Gastroesophageal sphincter (tissue), 4 donors: ENCODE measurements at regions not wholly inside any gene's neighbourhood (a gene's known extent, or its start where the extent isn't known, plus 50 kb on each side); places are given as distances from the start of the nearest gene placed in this dataset.

Experiments used
- ATAC-seq: fragments of 150-250 bp; one replicate; pipeline ENCODE4 v1.9.1; 2016; ENCODE audit warnings: mild to moderate bottlenecking, moderate library complexity
- H3K27ac ChIP-seq, 4 donors: fragments of 200-600 bp; sonication (generic) in 3 of 4; 1 replicate in 3 of 4; 2 replicates in 1 of 4; pipeline ENCODE4 v1.5.1; 2016 to 2019
- H3K27me3 ChIP-seq: fragments of 200-600 bp; sonication (generic); one replicate; pipeline ENCODE4 v1.5.1; 2019
- H3K36me3 ChIP-seq, 2 donors: fragments of 200-600 bp; sonication (generic); one replicate each; pipeline ENCODE4 v1.5.1; 2019; ENCODE audit warnings: control low read depth in 1 of 2
- H3K4me1 ChIP-seq, 3 donors: fragments of 200-600 bp; sonication (generic); 1 replicate in 2 of 3; 2 replicates in 1 of 3; pipeline ENCODE4 v1.5.1; 2016 to 2019; ENCODE audit warnings: control low read depth in 2 of 3
- H3K4me3 ChIP-seq, 2 donors: fragments of 200-600 bp; sonication (generic); one replicate each; pipeline ENCODE4 v1.5.1; 2019; ENCODE audit warnings: mild to moderate bottlenecking in 1 of 2, moderate library complexity in 1 of 2
- H3K9me3 ChIP-seq, 3 donors: fragments of 200-600 bp; sonication (generic); one replicate each; pipeline ENCODE4 v1.5.1; 2017 to 2019; ENCODE audit warnings: control low read depth in 2 of 3
- EP300 ChIP-seq: sonication (generic); formaldehyde crosslinking; IDR thresholded peaks from one replicate; pipeline ENCODE4 v1.6.1; 2017; ENCODE audit warnings: antibody characterized with exemption, mild to moderate bottlenecking
- POLR2A ChIP-seq, 2 donors: fragments of 450-650 bp; IDR thresholded peaks; one replicate each; pipeline ENCODE4 v1.6.1; 2017; ENCODE audit warnings: antibody characterized with exemption in 2 of 2, mild to moderate bottlenecking in 2 of 2, moderate library complexity in 1 of 2
- POLR2AphosphoS5 ChIP-seq: sonication (generic); formaldehyde crosslinking; IDR thresholded peaks from one replicate; pipeline ENCODE4 v1.6.1; 2017; ENCODE audit warnings: antibody characterized with exemption
- WGBS, 2 donors: methylation state at CpG; one replicate each; pipeline ENCODE4 v1.1.5; 2018; ENCODE audit warnings: low coverage in 1 of 2; 5-methylcytosine and 5-hydroxymethylcytosine counted together
- TF ChIP-seq, protein P1 (sequence below), 4 experiments: fragments of 200-600 bp in 2 of 4; fragments of 450-650 bp in 2 of 4; sonication (generic) in 1 of 4; IDR thresholded peaks; one replicate each; pipeline ENCODE4 v1.5.1; 2017 to 2019; ENCODE audit warnings: antibody characterized with exemption in 4 of 4, mild to moderate bottlenecking in 2 of 4, moderate library complexity in 2 of 4

DNA sequence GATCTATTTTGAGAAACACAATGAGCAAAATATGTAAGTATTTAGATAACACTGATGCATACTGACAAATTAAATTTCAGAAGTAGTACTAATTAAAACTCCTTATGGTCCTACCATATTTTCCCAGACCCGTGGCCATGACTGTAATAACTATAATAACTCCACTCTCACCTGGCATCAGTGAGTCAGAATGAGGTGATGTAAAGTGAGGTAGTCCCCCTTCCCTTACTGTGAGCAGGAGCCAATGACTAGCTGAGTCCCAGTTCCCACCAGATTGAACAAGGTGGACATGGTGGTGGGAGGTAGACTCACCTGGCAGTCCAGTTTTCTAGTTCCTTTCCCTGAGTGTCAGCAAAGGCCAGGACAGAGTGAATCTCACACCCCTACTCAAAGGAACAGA is 630.5 kb upstream of the IGFBP3 start:
- WGBS, 2 donors = 75 to 100% methylated on average over 1 of the region's 1 CpG
- H3K9me3 ChIP-seq = no peaks in the 10 kb centered on the region
- no peak overlapping the region for H3K4me3 ChIP-seq
- H3K4me1 ChIP-seq = peaks cover 0 to 5% (median 0%) of the 10 kb centered on the region in 3 donors
- H3K36me3 ChIP-seq = no peaks in the 10 kb centered on the region
- no peaks in the 10 kb centered on the region for H3K27me3 ChIP-seq
- no peak overlapping the region for H3K27ac ChIP-seq
- ATAC-seq = no peak
- TF ChIP-seq EP300 (no peak), POLR2AphosphoS5 (no peak), POLR2A (IDR thresholded peaks at IDR 0.05) (no peak)
- TF ChIP-seq, protein P1, sequence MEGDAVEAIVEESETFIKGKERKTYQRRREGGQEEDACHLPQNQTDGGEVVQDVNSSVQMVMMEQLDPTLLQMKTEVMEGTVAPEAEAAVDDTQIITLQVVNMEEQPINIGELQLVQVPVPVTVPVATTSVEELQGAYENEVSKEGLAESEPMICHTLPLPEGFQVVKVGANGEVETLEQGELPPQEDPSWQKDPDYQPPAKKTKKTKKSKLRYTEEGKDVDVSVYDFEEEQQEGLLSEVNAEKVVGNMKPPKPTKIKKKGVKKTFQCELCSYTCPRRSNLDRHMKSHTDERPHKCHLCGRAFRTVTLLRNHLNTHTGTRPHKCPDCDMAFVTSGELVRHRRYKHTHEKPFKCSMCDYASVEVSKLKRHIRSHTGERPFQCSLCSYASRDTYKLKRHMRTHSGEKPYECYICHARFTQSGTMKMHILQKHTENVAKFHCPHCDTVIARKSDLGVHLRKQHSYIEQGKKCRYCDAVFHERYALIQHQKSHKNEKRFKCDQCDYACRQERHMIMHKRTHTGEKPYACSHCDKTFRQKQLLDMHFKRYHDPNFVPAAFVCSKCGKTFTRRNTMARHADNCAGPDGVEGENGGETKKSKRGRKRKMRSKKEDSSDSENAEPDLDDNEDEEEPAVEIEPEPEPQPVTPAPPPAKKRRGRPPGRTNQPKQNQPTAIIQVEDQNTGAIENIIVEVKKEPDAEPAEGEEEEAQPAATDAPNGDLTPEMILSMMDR (IDR thresholded peaks at IDR 0.05) = no peak

DNA sequence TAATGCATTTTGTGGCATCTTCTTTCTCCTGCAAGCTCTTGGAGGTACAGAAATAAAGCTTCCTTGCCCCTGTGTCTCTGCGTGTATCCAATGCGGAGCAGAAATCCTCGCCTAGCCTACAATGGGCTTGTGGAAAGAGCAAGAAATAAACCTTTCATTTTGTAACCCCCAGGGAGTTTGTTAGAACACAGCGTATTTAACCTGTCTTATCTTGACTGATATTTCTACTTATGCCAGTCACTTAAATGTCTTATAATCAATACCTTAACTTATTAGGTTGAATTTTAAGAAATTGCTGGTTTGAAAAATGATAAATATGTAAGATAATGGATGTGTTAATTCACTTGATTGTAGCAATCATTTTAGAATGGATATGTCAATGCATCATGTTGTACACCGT is 629.8 kb upstream of the IGFBP3 start:
- WGBS, 2 donors = 76 to 85% methylated on average over 5 of the region's 5 CpGs
- Histone ChIP-seq H3K27ac (no peak overlapping the region), H3K36me3 (no peaks in the 10 kb centered on the region), H3K9me3 (no peaks in the 10 kb centered on the region), H3K27me3 (no peaks in the 10 kb centered on the region), H3K4me1 (no peaks in the 10 kb centered on the region), H3K4me3 (no peak overlapping the region)
- ATAC-seq = no peak
- TF ChIP-seq POLR2AphosphoS5 = no peak
- TF ChIP-seq EP300 = no peak
- TF ChIP-seq POLR2A (IDR thresholded peaks at IDR 0.05) = no peak
- TF ChIP-seq, protein P1 (IDR thresholded peaks at IDR 0.05) = no peak

DNA sequence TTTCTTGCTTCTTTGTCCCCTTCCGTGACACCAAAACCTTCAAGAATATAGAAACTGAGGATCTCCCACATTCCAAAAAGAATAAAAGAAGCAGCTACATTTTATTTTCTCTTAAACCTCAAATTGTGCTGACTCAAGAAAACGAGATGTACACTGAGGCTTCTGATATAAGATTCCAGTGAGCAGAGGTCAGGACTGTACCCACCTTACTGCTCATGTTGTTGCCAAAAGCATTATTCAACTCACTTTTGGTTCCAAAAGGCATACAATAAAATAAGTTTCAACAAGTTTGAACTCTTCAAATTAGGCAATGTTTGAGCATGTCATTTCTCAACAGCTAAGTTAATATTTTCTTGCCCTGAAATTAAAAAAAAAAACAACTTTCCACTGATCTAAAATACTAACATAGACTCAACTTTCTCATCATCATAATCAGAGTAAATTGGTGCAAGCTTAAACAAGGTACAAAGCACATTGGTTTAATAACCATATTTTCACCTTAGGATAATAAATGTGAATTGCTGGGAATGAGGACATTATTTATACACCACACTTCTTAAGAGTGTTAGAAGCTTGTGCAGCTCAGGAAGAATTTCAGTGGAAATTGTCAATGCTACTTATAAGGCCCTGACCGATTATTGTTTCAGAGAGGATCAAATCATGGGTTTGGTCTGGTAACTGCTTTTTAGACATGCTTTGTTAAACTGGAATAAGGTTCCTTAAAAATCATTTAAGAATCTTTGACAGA is 629.0 kb upstream of the IGFBP3 start:
- Histone ChIP-seq H3K4me1 (no peaks in the 10 kb centered on the region), H3K27me3 (no peaks in the 10 kb centered on the region), H3K27ac (no peak overlapping the region), H3K4me3 (no peak overlapping the region), H3K36me3 (no peaks in the 10 kb centered on the region), H3K9me3 (no peaks in the 10 kb centered on the region)
- ATAC-seq = no peak
- TF ChIP-seq POLR2A (IDR thresholded peaks at IDR 0.05) = no peak
- 82% methylated on average over 3 of the region's 3 CpGs for WGBS, 2 donors

DNA sequence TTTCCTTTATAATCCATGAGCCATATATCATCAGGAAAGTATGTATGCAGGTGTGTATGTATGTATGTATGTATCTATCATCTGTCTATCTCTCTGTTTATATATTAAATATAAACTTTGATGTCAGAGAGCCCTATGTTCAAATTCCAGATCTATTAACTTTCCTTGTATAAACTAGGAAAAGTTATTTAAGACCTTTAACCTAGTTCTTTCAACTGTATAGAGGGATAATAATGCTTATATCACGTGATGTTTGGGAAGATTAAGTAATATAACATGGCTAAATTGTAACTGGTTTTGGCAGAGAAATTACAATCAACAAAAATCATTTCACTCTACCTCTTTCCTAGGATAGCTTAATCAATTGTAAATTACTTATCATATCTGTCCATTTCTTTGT is 628.3 kb upstream of the IGFBP3 start:
- Histone ChIP-seq H3K4me1 (no peaks in the 10 kb centered on the region), H3K36me3 (no peaks in the 10 kb centered on the region), H3K4me3 (no peak overlapping the region), H3K27ac (no peak overlapping the region), H3K9me3 (no peaks in the 10 kb centered on the region), H3K27me3 (no peaks in the 10 kb centered on the region)
- ATAC-seq = no peak
- WGBS, 2 donors = 82 to 88% methylated on average over 1 of the region's 1 CpG
- no peak for TF ChIP-seq POLR2AphosphoS5
- no peak for TF ChIP-seq EP300
- no peak for TF ChIP-seq POLR2A (IDR thresholded peaks at IDR 0.05)
- TF ChIP-seq, protein P1 (IDR thresholded peaks at IDR 0.05) = no peak

DNA sequence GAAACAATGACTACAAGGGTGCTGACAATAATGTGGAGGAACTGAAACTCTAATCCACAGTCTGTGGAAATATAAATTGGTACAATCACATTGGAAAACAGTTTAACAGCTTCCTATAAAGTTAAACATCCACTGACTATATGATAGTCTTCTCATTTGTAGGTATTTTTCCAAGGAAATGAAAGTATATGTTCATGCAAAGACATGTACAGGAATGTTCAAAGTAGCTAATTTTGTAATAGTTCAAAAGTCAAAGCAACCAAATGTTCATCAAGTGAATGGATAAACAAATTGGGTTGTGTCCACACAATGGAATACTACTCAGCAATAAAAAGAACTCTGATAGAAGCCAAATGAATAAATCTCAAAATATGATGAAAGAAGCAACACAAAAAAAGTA is 626.0 kb upstream of the IGFBP3 start:
- no peak overlapping the region for H3K27ac ChIP-seq
- no peaks in the 10 kb centered on the region for H3K27me3 ChIP-seq
- H3K4me1 ChIP-seq = no peaks in the 10 kb centered on the region
- no peaks in the 10 kb centered on the region for H3K36me3 ChIP-seq
- ATAC-seq = no peak
- no peaks in the 10 kb centered on the region for H3K9me3 ChIP-seq
- H3K4me3 ChIP-seq = no peak overlapping the region
- TF ChIP-seq, protein P1 (IDR thresholded peaks at IDR 0.05) = no peak
- TF ChIP-seq POLR2AphosphoS5 (no peak), EP300 (no peak), POLR2A (IDR thresholded peaks at IDR 0.05) (no peak)
